SU-DHL-6 (cell line): ENCODE measurements at regions not wholly inside any gene's neighbourhood (a gene's known extent, or its start where the extent isn't known, plus 50 kb on each side); places are given as distances from the start of the nearest gene placed in this dataset.

Experiments used
- CTCF ChIP-seq: fragments of 200-600 bp; sonication (generic); IDR thresholded peaks from one replicate; pipeline ENCODE4 v1.5.1; 2017; ENCODE audit warnings: antibody characterized with exemption, mild to moderate bottlenecking, low read length, moderate library complexity; ENCODE audit not compliant: insufficient read depth, poor library complexity, severe bottlenecking
- EZH2phosphoT487 ChIP-seq: fragments of 200-600 bp; sonication (generic), shearing (Covaris generic); conservative IDR thresholded peaks from 2 replicates; pipeline ENCODE4 v1.6.1; 2018; ENCODE audit warnings: mild to moderate bottlenecking, antibody characterized with exemption, low read length, moderate library complexity, mixed read lengths

GRCh38 chr2:15768615-15769014, 171.7 kb upstream of the MYCN start:
- no peak for TF ChIP-seq CTCF
- no peak for TF ChIP-seq EZH2phosphoT487
